ENCODE measurements at regions not wholly inside any gene's neighbourhood (a gene's known extent, or its start where the extent isn't known, plus 50 kb on each side); places are given as distances from the start of the nearest gene placed in this dataset.
"Not testable (repeated sequence)": the region's sequence is repeated elsewhere in the genome, so short reads cannot be mapped to it uniquely, and the experiment has no call there.

GRCh38 chr20:50445354-50446151 is 64.6 kb upstream of the PTPN1 start:
- no peak overlapping the region for H3K4me3 ChIP-seq
- H3K27ac ChIP-seq: no peak overlapping the region
- no peaks in the 10 kb centered on the region for H3K9me3 ChIP-seq
- ATAC-seq: no peak
- no peak for DNase-seq
- intact Hi-C loops (cut with DNase I): no loop called here
- peaks cover 2% of the 10 kb centered on the region for H3K4me1 ChIP-seq
- 90 to 92% (median 92%) methylated on average over 13 of the region's 13 CpGs for WGBS, 3 donors
- H3K36me3 ChIP-seq (ENCODE audit: insufficient read depth in 1 of 2, low read depth in 1 of 2): no peaks in the 10 kb centered on the region
- TF ChIP-seq CTCF (IDR thresholded peaks at IDR 0.05): no peak
- no peaks in the 10 kb centered on the region for H3K27me3 ChIP-seq (ENCODE audit: insufficient read depth in 3 of 3, low read length in 2 of 3)

- 79 to 82% (median 79%) methylated on average over 16 of the region's 16 CpGs for WGBS, 3 donors
- Histone ChIP-seq H3K36me3 (ENCODE audit: insufficient read depth in 1 of 2, low read depth in 1 of 2) (no peaks in the 10 kb centered on the region), H3K4me3 (no peak overlapping the region), H3K27me3 (ENCODE audit: insufficient read depth in 3 of 3, low read length in 2 of 3) (no peaks in the 10 kb centered on the region), H3K9me3 (no peaks in the 10 kb centered on the region), H3K4me1 (peaks cover 12% of the 10 kb centered on the region), H3K27ac (no peak overlapping the region)
- no peak for DNase-seq
- intact Hi-C loops (cut with DNase I): no loop called here
- ATAC-seq: no peak
- TF ChIP-seq CTCF (IDR thresholded peaks at IDR 0.05): no peak
Measured at GRCh38 chr20:50446351-50447101, 63.7 kb upstream of the PTPN1 start.

GRCh38 chr20:50447102-50447804 is 62.9 kb upstream of the PTPN1 start:
- H3K4me1 ChIP-seq: peaks cover 13% of the 10 kb centered on the region
- TF ChIP-seq CTCF (IDR thresholded peaks at IDR 0.05): no peak
- ATAC-seq (no peak), DNase-seq (no peak)
- no peak overlapping the region for H3K4me3 ChIP-seq
- intact Hi-C loops (cut with DNase I): no loop called here
- H3K27ac ChIP-seq: no peak overlapping the region
- WGBS, 3 donors: 84 to 96% (median 92%) methylated on average over 6 of the region's 6 CpGs
- no peaks in the 10 kb centered on the region for H3K9me3 ChIP-seq
- no peaks in the 10 kb centered on the region for H3K27me3 ChIP-seq (ENCODE audit: insufficient read depth in 3 of 3, low read length in 2 of 3)
- no peaks in the 10 kb centered on the region for H3K36me3 ChIP-seq (ENCODE audit: insufficient read depth in 1 of 2, low read depth in 1 of 2)

GRCh38 chr20:50447817-50448216 is 62.4 kb upstream of the PTPN1 start:
- TF ChIP-seq CTCF (IDR thresholded peaks at IDR 0.05): no peak
- intact Hi-C loops (cut with DNase I): no loop called here
- H3K4me1 ChIP-seq: peaks cover 13% of the 10 kb centered on the region
- no peaks in the 10 kb centered on the region for H3K9me3 ChIP-seq
- H3K27ac ChIP-seq: no peak overlapping the region
- H3K4me3 ChIP-seq: no peak overlapping the region
- H3K27me3 ChIP-seq (ENCODE audit: insufficient read depth in 3 of 3, low read length in 2 of 3): no peaks in the 10 kb centered on the region
- DNase-seq: no peak
- no peak for ATAC-seq
- no peaks in the 10 kb centered on the region for H3K36me3 ChIP-seq (ENCODE audit: insufficient read depth in 1 of 2, low read depth in 1 of 2)
- 87 to 98% (median 93%) methylated on average over 6 to 7 of the region's 7 CpGs for WGBS, 3 donors

- 92 to 94% (median 93%) methylated on average over 10 of the region's 10 CpGs for WGBS, 3 donors
- intact Hi-C loops (cut with DNase I); ATAC-seq; DNase-seq; H3K9me3 ChIP-seq; H3K4me3 ChIP-seq; H3K27ac ChIP-seq; H3K36me3 ChIP-seq (ENCODE audit: insufficient read depth in 1 of 2, low read depth in 1 of 2); H3K27me3 ChIP-seq (ENCODE audit: insufficient read depth in 3 of 3, low read length in 2 of 3): not testable (repeated sequence)
- peaks cover 13% of the 10 kb centered on the region for H3K4me1 ChIP-seq
Measured at GRCh38 chr20:50448625-50449403, 61.4 kb upstream of the PTPN1 start.
